ENCODE measurements at regions not wholly inside any gene's neighbourhood (a gene's known extent, or its start where the extent isn't known, plus 50 kb on each side); places are given as distances from the start of the nearest gene placed in this dataset.
"Not testable (repeated sequence)": the region's sequence is repeated elsewhere in the genome, so short reads cannot be mapped to it uniquely, and the experiment has no call there.

DNA sequence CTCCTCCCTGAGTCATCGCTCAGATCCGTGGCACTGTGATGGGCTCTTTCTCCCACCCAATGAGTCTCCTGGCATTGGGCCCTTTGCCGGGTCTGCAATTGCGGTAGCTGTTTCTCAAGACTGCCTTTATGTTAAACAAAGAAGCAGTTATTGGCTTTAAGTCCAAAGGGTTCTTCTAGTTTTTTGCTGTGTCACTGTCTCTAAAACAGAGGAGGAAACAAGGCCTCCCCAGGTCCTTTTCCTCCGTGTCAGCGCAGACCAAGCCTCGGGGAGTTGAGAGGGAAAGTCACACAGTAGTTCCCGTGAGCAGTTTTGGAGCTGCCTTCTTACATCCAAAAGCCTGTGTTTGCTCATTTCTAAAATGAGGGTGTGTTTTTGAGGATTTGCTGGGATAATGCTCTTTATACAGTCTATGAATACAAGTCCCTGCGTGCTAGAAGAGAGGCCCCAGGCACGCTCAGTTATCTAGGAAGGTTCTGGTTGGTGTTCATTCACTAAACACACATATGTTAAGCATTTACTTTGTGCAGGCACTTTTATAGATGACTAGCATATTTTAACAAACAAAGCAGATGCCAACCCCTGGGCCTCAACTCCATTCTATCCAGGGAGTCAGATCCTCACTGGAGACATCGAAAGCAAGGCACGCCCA is 126.0 kb upstream of the PZP start:
- DNase-seq: no peak

DNA sequence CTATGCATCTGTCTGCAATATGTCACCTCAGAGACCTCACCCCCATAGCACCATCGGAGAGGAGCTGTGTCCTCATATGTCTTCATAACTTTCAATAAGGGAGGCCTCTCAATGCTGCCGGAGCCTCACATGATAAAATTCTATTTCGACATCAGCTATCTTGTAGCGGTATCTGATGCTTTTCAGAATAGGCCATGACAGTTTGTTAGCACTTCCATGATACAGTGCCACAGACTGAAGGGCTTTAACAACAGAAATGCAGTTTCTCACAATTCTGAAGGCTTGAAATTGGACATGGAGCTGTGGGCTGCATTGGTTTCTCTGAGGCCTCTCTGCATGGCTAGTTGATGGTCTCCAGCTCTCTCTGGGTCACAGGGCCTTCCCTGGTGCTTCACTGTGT is 125.0 kb upstream of the PZP start:
- no peak for DNase-seq

DNA sequence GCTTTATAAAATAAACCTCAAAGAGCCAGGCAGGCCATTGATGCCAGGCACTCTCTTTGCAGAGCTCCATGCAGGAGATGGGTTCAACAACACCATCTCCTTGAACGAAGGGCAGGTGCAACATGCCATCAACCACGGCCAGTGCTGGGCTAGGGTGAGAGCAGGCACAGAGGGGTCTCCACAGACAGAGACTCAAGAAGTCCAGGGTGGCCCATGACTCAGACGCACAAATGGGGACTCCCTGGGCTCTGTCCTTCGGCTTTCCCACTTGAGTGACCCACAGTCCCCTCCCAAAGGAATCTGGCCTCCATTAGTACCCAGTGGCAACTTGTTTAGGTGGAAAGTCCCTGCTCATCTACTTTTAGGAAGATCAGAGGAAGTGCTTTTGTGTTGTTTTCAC is 124.4 kb upstream of the PZP start:
- no peak for DNase-seq

DNA sequence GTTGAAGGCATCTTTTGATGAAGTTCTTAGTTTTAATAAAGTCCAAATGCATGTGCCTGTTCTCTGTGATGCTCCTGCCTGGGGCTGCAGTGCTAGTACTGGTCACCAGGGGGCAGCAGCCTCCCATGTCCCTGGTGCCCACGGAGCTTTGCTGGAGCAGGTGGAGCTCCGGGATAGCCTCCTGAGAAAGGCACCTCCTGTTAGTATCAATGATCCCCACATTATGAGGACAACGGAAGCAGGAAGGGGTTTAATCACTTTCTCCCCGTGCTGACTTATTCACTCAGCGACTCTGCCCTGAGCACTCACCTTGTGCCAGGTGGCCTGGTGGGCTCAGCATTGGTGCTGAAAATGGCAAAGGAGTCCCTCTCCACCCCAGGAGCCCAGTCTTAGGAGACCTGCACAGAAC is 123.0 kb upstream of the PZP start:
- no peak for DNase-seq

DNA sequence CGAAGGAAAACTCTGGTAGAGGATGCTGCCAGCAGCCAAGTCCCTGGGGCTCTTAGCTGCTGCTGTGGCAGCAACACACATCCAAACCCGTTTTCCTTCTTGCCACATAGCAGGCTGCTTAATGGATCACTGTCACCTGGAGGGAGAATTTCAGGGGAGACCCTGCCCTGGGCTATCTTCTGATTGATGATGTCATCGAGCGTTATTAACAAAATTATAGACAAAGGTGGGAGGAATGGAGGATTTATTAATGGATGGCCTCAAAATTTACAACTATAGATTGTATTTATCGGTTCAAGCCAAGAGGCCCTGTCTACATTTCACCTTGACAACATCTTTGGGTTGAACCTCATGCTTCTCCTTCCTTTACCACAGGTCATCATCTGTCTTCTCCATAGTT is 120.8 kb upstream of the PZP start:
- DNase-seq: no peak

DNA sequence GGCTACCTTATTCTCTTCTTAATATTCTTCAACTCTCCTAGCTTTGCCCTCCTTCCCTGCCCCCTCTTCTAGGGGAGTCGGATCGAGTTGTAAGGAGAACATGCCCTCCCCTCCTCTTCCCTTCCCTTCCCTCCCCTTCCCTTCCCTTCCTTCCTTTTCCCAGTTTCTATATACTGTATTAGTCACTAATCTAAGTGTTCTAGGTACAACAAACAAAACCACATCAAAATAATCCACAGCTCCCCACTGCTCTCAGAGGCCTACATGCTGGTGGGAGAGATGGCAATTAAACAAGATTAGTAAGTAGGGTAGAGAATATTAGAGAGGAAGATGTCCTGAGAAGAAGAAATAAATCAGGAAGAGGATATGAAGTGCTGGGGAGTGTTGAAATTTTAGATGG is 119.9 kb upstream of the PZP start:
- DNase-seq: no peak

DNA sequence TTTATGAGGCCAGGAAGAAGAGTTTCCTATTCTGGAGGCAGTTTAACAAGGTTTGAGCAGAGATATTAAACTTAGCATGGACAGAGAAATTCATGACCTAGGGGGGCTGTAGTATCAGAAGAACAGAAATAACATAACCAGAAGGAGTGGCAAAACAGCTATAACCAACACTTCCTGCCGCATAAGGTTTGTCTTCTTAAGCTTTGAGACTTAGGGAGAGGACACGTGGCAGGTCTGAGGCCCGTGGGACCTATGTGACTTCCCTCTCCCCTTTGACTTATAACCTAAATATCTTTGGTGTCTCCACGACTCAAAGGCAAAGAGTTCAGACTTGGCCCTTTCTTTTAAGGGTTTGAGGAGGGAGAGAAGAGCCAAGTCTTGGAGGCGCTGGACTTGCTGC is 119.1 kb upstream of the PZP start:
- DNase-seq: no peak

DNA sequence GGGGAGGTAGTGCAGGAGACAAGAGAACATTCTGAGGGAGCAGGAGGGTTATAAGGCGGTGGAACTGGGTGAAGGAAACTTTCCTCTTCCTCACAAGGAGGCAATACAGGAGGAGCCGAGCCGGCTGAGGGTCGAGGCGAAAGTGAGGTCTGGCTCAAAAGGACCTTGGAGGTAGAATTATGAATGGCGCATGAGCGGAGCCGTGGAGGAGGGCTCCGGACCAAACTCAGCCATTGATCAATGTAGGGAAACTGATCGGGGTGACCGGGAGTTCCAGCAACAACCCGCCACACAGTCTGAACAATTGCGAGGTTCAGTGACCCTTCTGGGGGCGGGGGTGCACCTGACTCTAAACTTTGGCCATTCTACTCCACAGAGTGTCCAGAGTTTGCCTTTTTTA is 118.7 kb upstream of the PZP start:
- DNase-seq: not testable (repeated sequence)

DNA sequence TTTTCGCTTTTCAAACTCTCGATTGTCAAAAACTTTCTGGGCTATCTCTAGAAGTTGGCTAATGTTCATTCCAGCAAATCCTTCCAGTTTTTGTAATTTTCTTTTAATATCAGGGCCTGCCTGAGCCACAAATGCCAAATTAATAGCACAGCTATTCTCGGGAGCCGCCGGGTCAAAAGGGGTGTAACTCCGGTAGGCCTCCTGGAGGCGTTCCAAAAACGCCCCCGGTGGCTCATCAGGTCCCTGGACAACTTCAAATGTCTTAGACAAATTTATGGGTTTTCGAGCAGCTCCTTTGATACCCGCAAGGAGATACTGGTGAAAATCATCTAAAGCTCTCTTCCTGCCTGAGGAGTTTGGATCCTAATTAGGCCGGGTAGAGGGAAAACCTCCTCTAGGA is 117.9 kb upstream of the PZP start:
- DNase-seq: no peak

DNA sequence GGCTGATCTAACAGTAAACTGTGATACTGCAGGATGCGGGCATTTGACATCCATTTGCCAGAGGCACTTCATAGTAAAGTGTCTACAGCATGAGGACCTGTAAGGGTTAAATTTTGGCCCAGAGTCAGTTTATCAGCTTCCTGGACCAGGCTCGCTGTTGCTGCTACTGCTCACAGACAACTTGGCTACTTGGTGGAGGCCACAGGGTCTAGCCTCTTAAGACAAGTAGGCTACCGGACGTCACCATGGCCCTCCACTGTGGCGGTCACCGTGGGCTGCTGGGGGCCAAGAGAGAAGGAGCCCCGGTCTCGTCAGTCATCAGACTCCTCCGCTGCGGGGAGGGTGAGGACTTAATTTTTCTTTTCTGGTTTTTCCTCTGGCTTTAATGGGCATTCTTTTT is 117.3 kb upstream of the PZP start:
- DNase-seq: no peak

DNA sequence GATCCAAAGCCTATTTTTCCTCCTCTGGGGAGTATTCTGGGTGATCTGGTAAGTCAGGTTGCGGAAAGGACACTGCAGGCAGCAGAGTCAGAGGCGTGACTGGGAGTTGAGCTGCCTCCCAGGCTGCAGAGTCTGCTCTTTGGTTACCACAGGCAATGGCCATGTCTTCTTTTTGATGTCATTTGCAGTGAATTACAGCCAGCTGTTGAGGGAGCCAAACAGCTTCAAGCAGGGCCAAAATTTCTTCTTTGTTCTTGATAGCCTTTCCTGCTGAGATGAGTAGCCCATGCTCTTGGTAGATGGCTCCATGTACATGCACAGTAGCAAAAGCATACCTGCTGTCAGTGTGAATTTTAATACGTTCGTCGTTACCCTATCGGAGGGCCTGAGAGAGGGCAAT is 116.6 kb upstream of the PZP start:
- no peak for DNase-seq

DNA sequence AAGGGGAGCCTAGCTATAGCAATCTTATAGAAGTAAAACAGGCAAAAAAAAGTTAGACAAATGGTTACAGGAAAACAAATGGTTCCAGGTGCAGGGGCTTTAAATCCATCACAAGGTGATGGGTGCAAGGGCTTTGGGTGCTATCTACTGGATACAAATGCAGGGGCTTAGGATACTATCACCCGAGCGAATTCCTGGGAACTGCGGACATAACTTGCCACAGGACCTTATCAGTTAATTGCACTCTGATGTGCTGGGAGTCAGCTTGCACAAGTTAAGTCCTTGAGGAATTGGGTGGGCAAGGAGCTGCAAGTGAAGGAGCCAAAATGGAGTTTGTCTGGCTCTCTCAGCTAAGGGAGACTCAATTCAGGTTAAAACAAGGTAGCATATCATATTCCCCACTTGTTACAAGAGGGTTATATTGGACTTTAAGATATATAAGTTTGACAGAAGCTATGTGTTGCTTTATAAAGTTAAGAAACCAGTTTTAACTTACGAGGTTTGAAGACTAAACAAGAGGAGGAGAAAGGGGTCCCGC is 115.0 kb upstream of the PZP start:
- DNase-seq: no peak

DNA sequence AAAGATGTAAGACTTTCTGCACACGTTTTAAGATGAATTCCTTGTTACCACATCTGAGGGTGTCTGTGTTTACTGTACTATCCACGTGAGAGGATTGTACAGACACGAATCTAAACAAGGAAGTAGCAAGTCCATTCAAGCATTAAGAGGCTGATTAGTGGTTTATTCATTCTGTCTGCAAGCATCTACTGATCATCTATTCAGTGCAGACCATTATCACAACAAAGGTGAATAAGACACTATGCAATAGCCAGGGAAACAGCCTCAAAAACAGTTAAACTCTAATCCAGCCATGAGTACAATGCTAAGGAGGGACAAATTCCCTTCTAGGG is 111.6 kb upstream of the PZP start:
- DNase-seq: no peak

DNA sequence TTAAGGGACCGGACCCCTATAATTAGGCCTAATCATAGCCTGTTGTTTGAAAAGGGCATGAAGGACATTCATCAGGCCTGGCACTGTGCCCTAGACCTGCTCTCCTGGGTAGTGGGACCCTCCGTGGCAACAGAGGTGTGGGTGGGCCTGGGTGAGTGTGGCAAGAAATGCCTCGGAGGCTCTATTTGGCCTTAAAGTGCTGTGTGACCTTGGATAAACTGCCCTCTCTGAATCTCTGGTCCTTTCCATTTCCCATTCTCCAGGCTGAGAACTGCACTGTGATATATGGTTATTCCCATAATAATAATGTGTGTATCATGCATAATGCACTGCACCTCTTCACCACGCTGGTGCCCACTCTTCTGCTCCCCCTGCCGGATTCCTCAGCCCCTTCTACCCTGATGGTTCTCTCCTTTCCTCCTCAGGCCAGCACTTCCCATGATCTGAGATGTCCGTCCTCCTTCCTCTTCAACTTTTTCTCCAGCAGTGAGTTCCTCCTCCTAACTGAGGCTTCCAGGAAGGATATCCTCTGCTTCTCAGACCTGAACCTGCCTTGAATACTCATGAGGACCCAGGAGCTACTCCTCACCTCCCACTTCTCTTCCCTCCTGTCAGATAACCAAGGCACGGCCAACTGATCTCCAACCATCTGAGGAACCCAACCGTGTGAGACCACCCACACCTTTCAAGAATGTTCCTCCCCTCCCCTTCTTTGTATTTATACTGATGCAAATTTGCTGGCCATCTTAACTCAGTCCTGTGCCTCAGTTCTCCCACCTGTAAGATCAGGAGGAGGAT is 111.0 kb upstream of the PZP start:
- no peak for DNase-seq

DNA sequence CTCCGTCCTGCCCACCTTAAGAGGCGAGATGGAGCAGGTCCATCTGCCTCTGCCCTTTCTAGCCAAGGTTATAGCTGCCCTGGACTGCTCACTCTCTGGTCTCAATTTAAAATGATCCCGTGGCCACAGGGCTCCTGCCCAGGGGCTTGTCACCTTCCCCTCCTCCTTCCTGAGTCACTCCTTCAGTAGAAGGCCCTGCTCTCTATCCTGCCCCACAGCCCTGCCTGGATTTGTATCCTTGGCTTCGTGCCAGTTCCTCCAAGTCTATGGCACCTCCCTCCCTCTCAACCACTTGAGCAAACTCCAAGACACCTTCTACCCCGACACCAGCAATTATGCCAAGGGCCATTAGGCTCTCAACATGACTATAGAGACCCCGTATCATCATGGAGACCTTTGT is 105.3 kb upstream of the PZP start:
- DNase-seq: not testable (repeated sequence)

DNA sequence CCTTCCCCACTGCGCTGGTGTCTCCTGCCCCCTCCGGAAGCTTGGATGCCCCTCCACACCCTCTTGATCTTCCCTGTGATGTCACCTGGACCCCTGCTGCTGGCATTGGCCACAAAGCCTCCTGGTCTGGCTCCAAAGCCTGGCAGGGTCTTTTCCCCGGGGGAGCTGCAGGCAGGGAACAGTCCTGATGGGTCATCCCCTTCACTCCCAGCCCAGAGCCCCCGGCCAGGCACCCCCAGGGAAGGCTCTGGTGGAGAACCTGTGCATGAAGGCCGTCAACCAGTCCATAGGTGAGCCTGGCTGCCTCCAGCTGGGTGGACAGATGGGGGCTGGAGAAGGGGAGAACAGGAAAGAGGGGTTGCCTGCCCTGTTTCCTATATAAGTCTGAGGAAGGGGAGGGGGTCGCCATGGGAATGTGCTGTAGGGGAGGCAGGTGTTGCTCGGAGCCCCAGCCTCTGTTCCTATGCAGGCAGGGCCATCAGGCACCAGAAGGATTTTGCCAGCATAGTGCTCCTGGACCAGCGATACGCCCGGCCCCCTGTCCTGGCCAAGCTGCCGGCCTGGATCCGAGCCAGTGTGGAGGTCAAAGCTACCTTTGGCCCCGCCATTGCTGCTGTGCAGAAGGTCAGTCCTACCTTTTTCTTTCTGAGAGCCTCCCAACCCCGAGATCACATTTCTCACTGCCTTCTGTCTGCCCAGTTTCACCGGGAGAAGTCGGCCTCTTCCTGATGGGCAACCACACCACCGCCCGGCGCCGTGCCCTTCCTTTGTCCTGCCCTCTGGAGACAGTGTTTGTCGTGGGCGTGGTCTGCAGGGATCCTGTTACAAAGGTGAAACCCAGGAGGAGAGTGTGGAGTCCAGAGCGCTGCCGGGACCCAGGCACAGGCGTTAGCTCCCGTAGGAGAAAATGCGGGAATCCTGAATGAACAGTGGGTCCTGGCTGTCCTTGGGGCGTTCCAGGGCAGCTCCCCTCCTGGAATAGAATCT is 104.5 kb upstream of the PZP start:
- not testable (repeated sequence) for DNase-seq

DNA sequence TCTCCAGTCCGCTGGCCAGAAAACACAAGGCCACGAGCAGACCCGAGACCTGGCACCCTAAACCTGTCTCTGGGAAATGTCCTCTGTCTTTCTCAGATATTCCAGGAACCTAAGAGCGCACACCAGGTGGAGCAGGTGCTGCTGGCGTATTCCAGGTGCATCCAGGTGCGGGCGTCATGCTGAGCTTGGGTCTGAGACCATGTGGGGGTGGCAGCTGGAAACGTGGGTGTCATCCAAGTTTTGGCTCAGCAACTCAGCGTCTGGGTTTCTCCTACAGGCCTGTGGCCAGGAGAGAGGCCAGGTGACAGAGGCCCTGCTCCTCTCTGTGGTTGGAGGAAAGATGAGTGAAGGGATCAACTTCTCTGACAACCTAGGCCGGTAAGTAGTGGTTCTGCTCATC is 103.3 kb upstream of the PZP start:
- peak; percentile 54 for DNase-seq

DNA sequence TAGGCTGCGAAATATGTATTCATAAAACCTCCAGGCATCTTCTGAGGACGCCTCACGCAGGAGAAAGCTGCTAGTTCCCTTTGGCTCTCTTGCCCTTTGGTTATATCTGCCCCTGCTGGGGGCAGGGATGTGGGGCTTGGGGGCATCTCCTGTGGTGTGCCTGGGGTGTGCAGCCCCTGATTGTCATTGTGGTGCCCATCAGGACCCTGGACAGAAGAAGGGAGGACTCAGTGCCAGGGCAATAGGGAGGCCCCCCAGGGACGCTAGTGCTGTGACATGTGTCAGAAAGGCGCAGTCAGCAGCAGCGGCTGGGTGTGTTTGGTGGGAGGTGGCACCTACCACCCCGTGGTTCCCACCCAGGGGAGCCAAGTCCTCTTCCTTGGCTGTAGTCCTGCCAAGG is 102.5 kb upstream of the PZP start:
- not testable (repeated sequence) for DNase-seq

DNA sequence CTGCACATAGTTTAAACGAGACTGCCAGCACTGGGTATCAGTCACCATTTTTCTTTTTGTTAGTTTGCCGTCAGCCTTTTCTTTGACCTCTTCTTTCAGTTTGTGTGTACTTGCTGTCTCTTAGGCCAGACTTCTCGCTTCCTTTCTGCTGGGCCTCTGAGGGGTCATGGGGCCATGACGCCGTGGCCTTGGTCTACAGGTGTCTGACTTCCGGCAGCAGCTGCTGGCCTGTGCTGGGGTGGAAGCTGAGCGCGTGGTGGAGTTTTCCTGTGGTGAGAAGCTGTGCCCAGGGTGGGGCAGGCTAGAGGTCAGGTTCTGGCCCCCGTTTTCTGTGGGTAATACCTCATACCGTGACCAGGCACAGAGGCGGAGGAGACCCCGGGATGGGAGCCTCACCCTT is 101.6 kb upstream of the PZP start:
- DNase-seq: not testable (repeated sequence)

DNA sequence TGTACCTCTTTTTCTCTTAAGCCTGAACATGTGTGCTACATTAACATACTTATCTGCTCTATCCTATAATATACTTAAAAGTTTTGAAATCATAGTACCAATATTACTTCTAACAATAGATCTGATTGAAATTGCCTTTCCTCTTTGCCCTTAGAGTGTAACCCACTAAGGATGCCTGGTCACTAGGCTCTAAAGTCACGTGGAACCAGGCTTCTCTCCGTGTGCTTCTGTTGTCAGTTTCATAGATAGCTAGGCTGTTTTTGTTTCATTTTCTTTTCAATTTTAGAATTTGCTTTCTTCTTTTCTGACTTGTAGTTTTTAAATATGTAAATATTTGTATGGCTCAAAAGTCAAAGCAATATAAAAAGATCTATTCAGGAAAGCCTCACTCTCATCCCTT is 100.5 kb upstream of the PZP start:
- DNase-seq: not testable (repeated sequence)

DNA sequence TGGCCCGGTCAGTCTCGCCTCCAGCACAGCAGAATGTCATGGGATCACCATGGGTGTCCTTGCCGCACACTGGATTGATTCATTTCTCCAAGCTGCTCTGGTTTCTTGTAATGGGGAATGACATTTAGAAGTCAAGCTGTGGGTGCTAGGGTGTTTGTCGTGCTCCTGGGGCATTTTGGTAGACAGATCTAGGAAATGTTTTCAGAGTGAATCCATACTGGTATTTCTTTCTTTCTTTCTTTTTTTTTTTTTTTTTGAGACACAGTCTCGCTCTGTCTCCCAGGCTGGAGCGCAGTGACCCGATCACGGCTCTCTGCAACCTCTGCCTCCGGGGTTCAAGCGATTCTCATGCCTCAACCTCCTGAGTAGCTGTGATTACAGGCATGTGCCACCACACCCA is 100.0 kb upstream of the PZP start:
- not testable (repeated sequence) for DNase-seq

DNA sequence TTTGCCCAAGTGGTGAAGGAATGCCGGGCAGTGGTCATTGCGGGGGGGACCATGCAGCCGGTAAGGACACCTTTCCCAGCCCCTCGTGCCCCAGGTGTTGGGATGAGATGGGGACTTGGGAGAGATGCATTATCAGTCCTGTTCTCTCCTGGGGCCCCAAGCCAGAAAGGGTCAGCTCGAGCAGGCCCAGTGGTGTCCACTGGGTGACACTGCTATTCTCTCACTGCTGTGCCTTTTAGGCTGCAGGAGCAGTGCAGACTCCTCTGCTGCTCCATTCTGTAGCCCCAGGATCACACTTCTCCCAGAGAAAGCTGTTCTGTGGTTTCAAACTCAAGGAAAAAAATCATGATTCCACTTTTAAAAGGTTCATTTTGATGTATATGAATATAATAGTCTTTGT is 99.1 kb upstream of the PZP start:
- not testable (repeated sequence) for DNase-seq

DNA sequence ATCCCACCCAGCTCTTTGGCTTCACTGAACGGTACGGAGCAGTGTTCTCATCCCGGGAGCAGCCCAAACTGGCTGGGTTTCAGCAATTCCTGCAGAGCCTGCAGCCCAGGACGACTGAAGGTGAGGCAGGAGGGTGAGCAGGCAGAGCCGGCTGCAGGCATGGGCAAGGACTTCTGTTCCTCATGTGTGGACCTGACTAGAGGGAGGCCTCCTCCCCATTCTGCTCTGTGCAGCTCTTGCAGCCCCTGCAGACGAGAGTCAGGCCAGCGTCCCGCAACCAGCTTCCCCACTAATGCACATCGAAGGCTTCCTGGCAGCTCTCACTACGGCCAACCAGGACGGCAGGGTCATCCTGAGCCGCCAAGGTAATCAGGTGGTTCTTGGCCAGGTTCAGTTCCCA is 97.8 kb upstream of the PZP start:
- DNase-seq: not testable (repeated sequence)
